GM12873 (cell line): ENCODE measurements at regions not wholly inside any gene's neighbourhood (a gene's known extent, or its start where the extent isn't known, plus 50 kb on each side); places are given as distances from the start of the nearest gene placed in this dataset.

Experiments
- CTCF ChIP-seq: IDR thresholded peaks from 2 replicates; pipeline ENCODE4 v1.5.1; 2012; ENCODE audit warnings: low read depth, mild to moderate bottlenecking, moderate library complexity, low read length, control low read depth; ENCODE audit not compliant: insufficient read depth; ENCODE audit errors: missing control alignments

GRCh38 chr14:101137234-101137633, 233.7 kb upstream of the RTL1 start:
- no peak for TF ChIP-seq CTCF

GRCh38 chr14:101147848-101148247, 244.3 kb upstream of the RTL1 start:
- TF ChIP-seq CTCF = no peak

GRCh38 chr14:101150039-101150610, 246.6 kb upstream of the RTL1 start:
- no peak for TF ChIP-seq CTCF

GRCh38 chr14:101151226-101151926, 247.9 kb upstream of the RTL1 start:
- TF ChIP-seq CTCF = no peak

- TF ChIP-seq CTCF = no peak
Observed at GRCh38 chr14:101151927-101152305, 248.4 kb upstream of the RTL1 start.

GRCh38 chr14:101152855-101153254, 249.3 kb upstream of the RTL1 start:
- TF ChIP-seq CTCF = no peak

- TF ChIP-seq CTCF = no peak
Observed at GRCh38 chr14:101153691-101154090, 250.2 kb upstream of the RTL1 start.
